Heart right ventricle (tissue), 16 donors: ENCODE measurements at regions not wholly inside any gene's neighbourhood (a gene's known extent, or its start where the extent isn't known, plus 50 kb on each side); places are given as distances from the start of the nearest gene placed in this dataset.

ENCODE experiments used
- ATAC-seq, 8 donors: fragments of 200-7000 bp; cut with Tn5 transposase; one replicate each; pipeline ENCODE4 v1.9.1; 2020; ENCODE audit warnings: mild to moderate bottlenecking in 8 of 8, moderate library complexity in 8 of 8, moderate number of reproducible peaks in 1 of 8
- DNase-seq, 2 donors: peaks; one replicate each; pipeline ENCODE4 v3.0.0-alpha.2; 2020
- H3K27ac ChIP-seq, 10 donors: fragments of 200-600 bp; sonication (generic) in 2 of 10; one replicate each; pipeline versions ENCODE4 v1.5.0 to v1.8.0; 2020 to 2022; ENCODE audit warnings: mild to moderate bottlenecking in 3 of 10
- H3K27me3 ChIP-seq, 7 donors: fragments of 200-600 bp; one replicate each; pipeline ENCODE4 v1.8.0; 2021 to 2022; ENCODE audit warnings: mild to moderate bottlenecking in 2 of 7
- H3K36me3 ChIP-seq, 9 donors: fragments of 200-600 bp; sonication (generic) in 1 of 9; one replicate each; pipeline versions ENCODE4 v1.5.0 to v1.8.0; 2020 to 2022; ENCODE audit warnings: mild to moderate bottlenecking in 2 of 9
- H3K4me1 ChIP-seq, 9 donors: fragments of 200-600 bp; sonication (generic) in 1 of 9; one replicate each; pipeline versions ENCODE4 v1.5.0 to v1.8.0; 2020 to 2022; ENCODE audit warnings: mild to moderate bottlenecking in 4 of 9
- H3K4me3 ChIP-seq, 10 donors: fragments of 200-600 bp; sonication (generic) in 2 of 10; one replicate each; pipeline versions ENCODE4 v1.5.0 to v1.8.0; 2020 to 2022; ENCODE audit warnings: mild to moderate bottlenecking in 7 of 10, moderate library complexity in 2 of 10
- H3K9me3 ChIP-seq, 11 donors: fragments of 200-600 bp in 10 of 11; sonication (generic) in 2 of 11; one replicate each; pipeline versions ENCODE4 v1.5.0 to v1.8.0; 2013 to 2022; ENCODE audit warnings: mild to moderate bottlenecking in 2 of 11, control low read depth in 1 of 11, moderate library complexity in 1 of 11
- CTCF ChIP-seq, 9 donors: fragments of 200-600 bp; sonication (generic) in 2 of 9; IDR thresholded peaks; one replicate each; pipeline versions ENCODE4 v1.5.0 to v1.8.0; 2021 to 2022; ENCODE audit warnings: antibody characterized with exemption in 9 of 9, mild to moderate bottlenecking in 5 of 9, moderate library complexity in 1 of 9
- WGBS, 2 donors: extraction: QIAGEN DNeasy Blood & Tissue Kit; methylation state at CpG; one replicate each; pipeline ENCODE4 v1.1.7; 2013; ENCODE audit warnings: inconsistent platforms in 1 of 2; 5-methylcytosine and 5-hydroxymethylcytosine counted together
- intact Hi-C, 10 donors: fragments of 100-400 bp; cut with DNase I; formaldehyde crosslinking; loops; one replicate each; pipeline versions ENCODE4 v1.11.1 to v1.14.2; 2022
- donor health status: Arrhythmogenic right ventricular cardiomyopathy.
- donor health status: ischemic (EF 13 %, LVEDD 7.1; RV severe dilation, severe dysfunction).
- donor health status: healthy with polysubstance abuse.
- donor health status: DM: no; HTN: yes; CAD: no.
- donor health status: DM: no; HTN: no; CAD: no.
- donor health status: ischemic (EF 25% LVEDD 6.9; RV normal size, moderate dysfunction).
- donor health status: ischemic (EF 25% LVEDD 5.7; RV mildly dilated, moderate dysfunction).
- donor health status: healthy.
- donor health status: DM: yes; HTN: yes; CAD: no.
- donor health status: Ischemic cardiomyopathy.
- donor health status: ischemic (EF 35%, LVEDD 5.7; RV mildly dilated, moderate dysfunction).
- donor health status: nonischemic (EF 11% LVEDD 7.7; RV severe dilation, severe dysfunction).
- donor health status: DM: yes; HTN: yes; CAD: no.
- donor health status: PGD.
- donor health status: ischemic (EF 29% LVEDD 5.4; RV normal size, mild dysfunction).
- donor health status: nonischemic (EF 23%, LVEDD 6.1; RV moderate dilation, normal function).

- ATAC-seq (no peak), DNase-seq (no peak)
- H3K4me1 ChIP-seq, result no peaks in the 10 kb centered on the region
- no peak overlapping the region for H3K27ac ChIP-seq
- H3K36me3 ChIP-seq, result no peaks in the 10 kb centered on the region
- WGBS, 2 donors, result 66 to 78% methylated on average over 3 of the region's 3 CpGs
- no peak overlapping the region for H3K4me3 ChIP-seq
- TF ChIP-seq CTCF (IDR thresholded peaks at IDR 0.05), result no peak
- no peaks in the 10 kb centered on the region for H3K27me3 ChIP-seq
- H3K9me3 ChIP-seq, result no peaks in the 10 kb centered on the region
- intact Hi-C loops, result no loop called here
These were observed 655.9 kb upstream of the TENM4 start for GRCh38 chr11:80096736-80097135.

- H3K27me3 ChIP-seq, result no peaks in the 10 kb centered on the region
- ATAC-seq, result no peak
- H3K4me3 ChIP-seq, result no peak overlapping the region
- H3K27ac ChIP-seq, result no peak overlapping the region
- intact Hi-C loops, result no loop called here
- no peaks in the 10 kb centered on the region for H3K36me3 ChIP-seq
- DNase-seq, result no peak
- 77 to 100% methylated on average over 1 of the region's 1 CpG for WGBS, 2 donors
- no peaks in the 10 kb centered on the region for H3K9me3 ChIP-seq
- H3K4me1 ChIP-seq, result no peaks in the 10 kb centered on the region
- no peak for TF ChIP-seq CTCF (IDR thresholded peaks at IDR 0.05)
These were observed 645.7 kb upstream of the TENM4 start for GRCh38 chr11:80086496-80087055.

GRCh38 chr11:80085563-80085962, 644.7 kb upstream of the TENM4 start:
- no peak overlapping the region for H3K4me3 ChIP-seq
- WGBS, 2 donors, result 58 to 61% methylated on average over 2 of the region's 2 CpGs
- no peaks in the 10 kb centered on the region for H3K36me3 ChIP-seq
- H3K4me1 ChIP-seq, result no peaks in the 10 kb centered on the region
- H3K27me3 ChIP-seq, result no peaks in the 10 kb centered on the region
- TF ChIP-seq CTCF (IDR thresholded peaks at IDR 0.05), result no peak
- ATAC-seq, result no peak
- H3K9me3 ChIP-seq, result no peaks in the 10 kb centered on the region
- no peak for DNase-seq
- intact Hi-C loops, result no loop called here
- no peak overlapping the region for H3K27ac ChIP-seq

- ATAC-seq, result no peak
- no peak for DNase-seq
- intact Hi-C loops, result no loop called here
These were observed 643.8 kb upstream of the TENM4 start for GRCh38 chr11:80084608-80085007.

More at GRCh38 chr11:80084608-80085007, 643.8 kb upstream of the TENM4 start:
- no peaks in the 10 kb centered on the region for H3K36me3 ChIP-seq
- TF ChIP-seq CTCF (IDR thresholded peaks at IDR 0.05), result no peak
- WGBS, 2 donors, result 60 to 77% methylated on average over 3 of the region's 3 CpGs
- H3K9me3 ChIP-seq, result no peaks in the 10 kb centered on the region
- no peak overlapping the region for H3K4me3 ChIP-seq
- H3K27ac ChIP-seq, result no peak overlapping the region
- H3K27me3 ChIP-seq, result no peaks in the 10 kb centered on the region
- H3K4me1 ChIP-seq, result no peaks in the 10 kb centered on the region
